ENCODE measurements at regions not wholly inside any gene's neighbourhood (a gene's known extent, or its start where the extent isn't known, plus 50 kb on each side); places are given as distances from the start of the nearest gene placed in this dataset.
"Not testable (repeated sequence)": the region's sequence is repeated elsewhere in the genome, so short reads cannot be mapped to it uniquely, and the experiment has no call there.

DNA sequence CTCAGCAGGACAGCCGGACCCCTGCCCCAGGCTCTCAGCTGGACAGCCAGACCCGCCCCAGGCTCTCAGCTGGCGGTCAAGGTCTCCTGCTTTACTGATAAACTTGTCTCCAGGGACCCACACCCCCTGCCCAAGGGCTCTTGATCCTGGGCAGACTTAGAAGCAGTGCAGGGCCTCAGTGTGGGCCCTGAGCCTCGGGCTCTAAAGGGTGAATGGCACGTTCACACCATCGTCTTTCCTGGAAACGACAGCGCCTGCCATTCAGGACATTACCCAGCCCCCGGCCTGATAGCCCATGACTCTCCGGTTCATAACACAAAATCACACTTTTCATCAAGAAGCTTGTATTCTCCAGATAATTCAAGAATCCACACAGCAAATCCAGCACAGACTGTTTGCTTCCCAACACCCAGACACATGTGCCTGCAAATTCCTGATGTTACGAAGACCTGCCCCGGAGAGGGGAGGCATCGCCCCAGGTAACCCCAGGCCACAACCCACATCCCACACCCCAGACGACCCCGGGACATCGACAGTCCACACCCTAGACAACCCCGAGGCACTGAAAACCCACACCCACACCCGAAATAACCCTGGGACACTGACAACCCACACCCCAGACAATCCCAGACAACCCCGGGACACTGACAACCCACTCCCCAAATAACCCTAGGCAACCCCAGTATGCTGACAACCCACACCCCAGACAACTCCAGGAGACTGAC, 136.8 kb downstream of the FAM53A start:
- Histone ChIP-seq H3K4me2 (no peak overlapping the region), H3K4me1 (peaks cover 6% of the 10 kb centered on the region; the same call in 1 of the 3 replicates), H3K4me3 (no peak overlapping the region), H3K9me3 (no peaks in the 10 kb centered on the region), H3K27ac (no peak overlapping the region)
- TF ChIP-seq, protein P1, sequence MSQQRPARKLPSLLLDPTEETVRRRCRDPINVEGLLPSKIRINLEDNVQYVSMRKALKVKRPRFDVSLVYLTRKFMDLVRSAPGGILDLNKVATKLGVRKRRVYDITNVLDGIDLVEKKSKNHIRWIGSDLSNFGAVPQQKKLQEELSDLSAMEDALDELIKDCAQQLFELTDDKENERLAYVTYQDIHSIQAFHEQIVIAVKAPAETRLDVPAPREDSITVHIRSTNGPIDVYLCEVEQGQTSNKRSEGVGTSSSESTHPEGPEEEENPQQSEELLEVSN (IDR thresholded peaks at IDR 0.05; ENCODE audit: borderline replicate concordance, low read depth), result no peak
- no peak for TF ChIP-seq NFE2L2 (conservative IDR thresholded peaks at IDR 0.05; ENCODE audit: low read length)
- no peak for TF ChIP-seq CBX8 (IDR thresholded peaks at IDR 0.05)
- no peak for TF ChIP-seq NPAS2 (CRISPR knock-in tag; IDR thresholded peaks at IDR 0.05; ENCODE audit: borderline replicate concordance)
- TF ChIP-seq RFX5 (IDR thresholded peaks at IDR 0.05), result no peak
- no peak for TF ChIP-seq POLR2A (IDR thresholded peaks at IDR 0.05; ENCODE audit: low read length)
- no peak for TF ChIP-seq SMC3 (IDR thresholded peaks at IDR 0.05)
- no peak for TF ChIP-seq EHF (CRISPR knock-in tag; IDR thresholded peaks at IDR 0.05)
- CTCF ChIA-PET, result interaction anchor here (1.0 to 3.3 kb wide), 6 partner anchors 12 to 97 kb away, joined by 3 to 34 read pairs (median 4); no protein-coding TSS in a partner anchor
- POLR2A ChIA-PET, result no interaction called here
- DNase-seq (ENCODE audit: low read depth in 1 of 2, low spot score in 1 of 2), result no peak
- 60% methylated on average over 15 of the region's 19 CpGs for WGBS (ENCODE audit: missing lambda C conversion rate)
- FAIRE-seq, result no peak
- ATAC-seq, result no peak

DNA sequence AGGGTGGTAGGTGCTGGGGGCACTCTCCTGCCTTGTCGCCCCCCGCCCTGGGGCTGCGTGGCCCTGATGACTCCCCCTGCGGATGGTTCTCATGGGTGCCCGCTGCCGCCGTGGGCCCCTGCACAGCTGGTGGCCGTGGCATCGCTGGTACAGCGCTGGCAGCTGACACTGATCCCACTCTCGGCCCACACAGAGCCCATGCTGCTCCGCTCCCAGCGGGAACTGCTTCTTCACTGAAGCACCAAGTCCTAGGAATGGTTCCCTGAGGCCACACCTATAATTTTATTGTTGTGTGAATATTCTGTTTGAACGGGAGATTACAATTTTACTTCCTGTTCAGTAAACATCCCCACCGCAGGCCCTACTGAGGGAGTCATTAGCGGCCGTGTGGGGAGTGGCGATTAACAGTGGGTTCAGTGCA, 138.6 kb upstream of the NKX1-1 start:
- 63% methylated on average over 4 of the region's 18 CpGs for WGBS (ENCODE audit: missing lambda C conversion rate)
- H3K4me1 ChIP-seq, result peaks cover 6% of the 10 kb centered on the region; the same call in 1 of the 3 replicates
- no peaks in the 10 kb centered on the region for H3K9me3 ChIP-seq
- H3K4me3 ChIP-seq, result no peak overlapping the region
- no peak overlapping the region for H3K4me2 ChIP-seq
- DNase-seq (ENCODE audit: low read depth in 1 of 2, low spot score in 1 of 2) (peak; percentile 28 to 63), FAIRE-seq (no peak), ATAC-seq (peak; percentile 15 to 55; a peak in 4 of 6 replicates)
- peak overlapping the region in 1 of 2 experiments; percentile 28; a peak in 1 of 6 replicates for H3K27ac ChIP-seq
- ChIA-PET POLR2A (no interaction called here), CTCF (interaction anchor here (1.3 kb wide), 1 partner anchor 32 kb away, joined by 4 read pairs; no protein-coding TSS in a partner anchor)
- TF ChIP-seq EHMT2 (IDR thresholded peaks at IDR 0.05; ENCODE audit: low read depth), result no peak
- TF ChIP-seq RAD21 (conservative IDR thresholded peaks at IDR 0.05 in 1 of 2, IDR thresholded peaks at IDR 0.05 in 1 of 2), result no peak

DNA sequence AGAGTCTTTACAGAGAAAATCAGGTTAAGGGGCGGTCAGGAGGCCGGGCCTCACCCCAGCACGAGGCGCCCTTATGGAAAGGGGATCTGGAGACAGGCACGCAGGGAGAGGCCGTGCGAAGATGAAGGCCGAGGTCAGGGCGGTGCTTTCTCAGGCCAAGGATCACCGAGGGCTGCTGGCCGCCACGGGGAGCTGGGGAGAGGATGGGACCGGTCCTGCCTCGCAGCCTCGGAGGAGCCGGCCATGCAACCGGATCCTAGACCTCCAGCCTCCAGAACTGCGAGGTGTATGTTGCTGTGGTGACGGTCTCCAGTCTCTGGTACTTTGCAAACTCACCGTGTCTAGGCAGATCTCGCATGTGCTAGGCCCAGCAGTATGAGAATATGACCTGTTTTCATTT, 138.2 kb upstream of the NKX1-1 start:
- ATAC-seq (peak in 1 of 2 experiments; percentile 22; a peak in 3 of 6 replicates), DNase-seq (ENCODE audit: low read depth in 1 of 2, low spot score in 1 of 2) (peak in 1 of 2 experiments; percentile 30)
- H3K4me1 ChIP-seq, H3K27ac ChIP-seq, H3K4me3 ChIP-seq, H3K4me2 ChIP-seq, FAIRE-seq, H3K9me3 ChIP-seq, POLR2A ChIA-PET: not testable (repeated sequence)
- WGBS (ENCODE audit: missing lambda C conversion rate), result 90% methylated on average over 19 of the region's 21 CpGs
- CTCF ChIA-PET, result interaction anchor here (1.3 kb wide), 1 partner anchor 31 kb away, joined by 4 read pairs; no protein-coding TSS in a partner anchor

DNA sequence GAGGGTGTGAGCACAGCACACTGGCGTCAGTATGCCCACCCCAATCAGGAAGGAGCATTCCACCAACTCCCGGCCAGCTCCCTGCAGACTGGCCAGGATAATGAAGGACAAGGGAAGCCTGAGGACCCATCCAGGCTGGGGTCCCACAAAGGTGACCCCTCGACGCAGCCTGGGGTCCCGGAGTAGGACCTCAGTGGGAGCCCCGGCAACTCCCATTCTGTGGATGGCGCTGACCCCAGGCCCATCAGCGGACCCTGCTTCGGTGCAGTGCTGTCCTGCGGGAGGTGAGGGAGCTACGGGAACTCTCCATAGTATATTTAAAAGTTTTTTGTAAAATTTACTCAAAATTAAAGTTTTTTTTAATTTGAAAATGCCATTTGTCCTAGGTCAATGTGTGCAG, 137.7 kb upstream of the NKX1-1 start:
- POLR2A ChIA-PET, result no interaction called here
- no peak for ATAC-seq

More for the DNA sequence above, 137.7 kb upstream of the NKX1-1 start:
- no peak for TF ChIP-seq ZNF302 (CRISPR knock-in tag; IDR thresholded peaks at IDR 0.05)
- no peak for TF ChIP-seq BHLHE40 (IDR thresholded peaks at IDR 0.05; ENCODE audit: low read depth, low read length)
- TF ChIP-seq ZC3H11A (IDR thresholded peaks at IDR 0.05), result no peak
- TF ChIP-seq JUN (IDR thresholded peaks at IDR 0.05), result no peak
- TF ChIP-seq BCL3 (IDR thresholded peaks at IDR 0.05), result no peak
- TF ChIP-seq FOSB (CRISPR knock-in tag; IDR thresholded peaks at IDR 0.05), result no peak
- no peak for TF ChIP-seq SREBF2 (IDR thresholded peaks at IDR 0.05)
- TF ChIP-seq EHMT2 (IDR thresholded peaks at IDR 0.05; ENCODE audit: low read depth), result no peak
- no peak for TF ChIP-seq CTCF (IDR thresholded peaks at IDR 0.05)
- no peak for TF ChIP-seq HOXA7 (CRISPR knock-in tag; IDR thresholded peaks at IDR 0.05)
- no peak for TF ChIP-seq HDAC2 (IDR thresholded peaks at IDR 0.05)
- no peak for TF ChIP-seq NFE2L2 (conservative IDR thresholded peaks at IDR 0.05; ENCODE audit: low read length)
- no peak for FAIRE-seq
- CTCF ChIA-PET, result interaction anchor here (1.3 kb wide), 1 partner anchor 31 kb away, joined by 4 read pairs; no protein-coding TSS in a partner anchor
- H3K4me1 ChIP-seq, result peaks cover 6% of the 10 kb centered on the region; the same call in 1 of the 3 replicates
- WGBS (ENCODE audit: missing lambda C conversion rate), result 92% methylated on average over 11 of the region's 11 CpGs
- H3K27ac ChIP-seq, result no peak overlapping the region
- DNase-seq (ENCODE audit: low read depth in 1 of 2, low spot score in 1 of 2), result no peak
- H3K4me3 ChIP-seq, result no peak overlapping the region
- no peaks in the 10 kb centered on the region for H3K9me3 ChIP-seq
- no peak overlapping the region for H3K4me2 ChIP-seq

Measured in A549 (cell line).